MM.1S (cell line): ENCODE measurements at regions not wholly inside any gene's neighbourhood (a gene's known extent, or its start where the extent isn't known, plus 50 kb on each side); places are given as distances from the start of the nearest gene placed in this dataset.

Source experiments
- DNase-seq: peaks from one replicate; pipeline ENCODE4 v3.0.0-alpha.2; 2015
- H2AFZ ChIP-seq: fragments of 300-600 bp; sonication (generic); 2 replicates; pipeline ENCODE4 v1.6.0; 2016; ENCODE audit warnings: antibody characterized with exemption, low read length
- H3F3A ChIP-seq: fragments of 300-600 bp; sonication (generic); 2 replicates; pipeline ENCODE4 v1.6.1; 2016; ENCODE audit warnings: mild to moderate bottlenecking, antibody characterized with exemption, low read length, moderate library complexity, mixed read lengths; ENCODE audit not compliant: insufficient read depth
- H3K27ac ChIP-seq: fragments of 300-600 bp; sonication (generic); 2 replicates; pipeline ENCODE4 v1.5.1; 2016; ENCODE audit warnings: mild to moderate bottlenecking, low read length
- H3K27me3 ChIP-seq: fragments of 300-600 bp; sonication (generic); replicated peaks from 2 replicates; pipeline ENCODE4 v1.6.0; 2016; ENCODE audit warnings: low read length; ENCODE audit not compliant: insufficient read depth
- H3K36me3 ChIP-seq: fragments of 300-600 bp; sonication (generic); replicated peaks from 2 replicates; pipeline ENCODE4 v1.6.1; 2016; ENCODE audit warnings: mild to moderate bottlenecking, low read length, mixed read lengths; ENCODE audit not compliant: insufficient read depth
- H3K4me1 ChIP-seq: fragments of 300-600 bp; sonication (generic); 2 replicates; pipeline ENCODE4 v1.6.1; 2016; ENCODE audit warnings: low read length, mixed read lengths
- H3K4me2 ChIP-seq: fragments of 300-600 bp; sonication (generic); 2 replicates; pipeline ENCODE4 v1.6.0; 2016; ENCODE audit warnings: low read depth, low read length
- H3K4me3 ChIP-seq: fragments of 300-600 bp; sonication (generic); 2 replicates; pipeline ENCODE4 v1.5.1; 2016; ENCODE audit warnings: low read length, mixed read lengths
- H3K79me2 ChIP-seq: fragments of 300-600 bp; sonication (generic); 2 replicates; pipeline ENCODE4 v1.6.1; 2016; ENCODE audit warnings: mixed run types, low read length, mixed read lengths
- H3K9ac ChIP-seq: fragments of 300-600 bp; sonication (generic); 2 replicates; pipeline ENCODE4 v1.6.1; 2016; ENCODE audit warnings: low read length, mixed read lengths
- H3K9me2 ChIP-seq: fragments of 300-600 bp; sonication (generic); replicated peaks from 2 replicates; pipeline ENCODE4 v1.6.1; 2016; ENCODE audit warnings: mild to moderate bottlenecking, low read length, mixed read lengths; ENCODE audit not compliant: insufficient read depth
- H3K9me3 ChIP-seq: fragments of 300-600 bp; sonication (generic); replicated peaks from 2 replicates; pipeline ENCODE4 v1.6.1; 2016; ENCODE audit warnings: mild to moderate bottlenecking, low read length, mixed read lengths; ENCODE audit not compliant: insufficient read depth
- H4K20me1 ChIP-seq: fragments of 300-600 bp; sonication (generic); 2 replicates; pipeline ENCODE4 v1.6.1; 2016; ENCODE audit warnings: mild to moderate bottlenecking, low read length, moderate library complexity, mixed read lengths; ENCODE audit not compliant: insufficient read depth
- CTCF ChIP-seq: fragments of 300-600 bp; sonication (generic); IDR thresholded peaks from 2 replicates; pipeline ENCODE4 v1.5.1; 2016; ENCODE audit warnings: antibody characterized with exemption, low read length, mixed read lengths
- EZH2 ChIP-seq: fragments of 300-600 bp; sonication (generic); optimal IDR thresholded peaks from 2 replicates; pipeline ENCODE3; 2017; ENCODE audit warnings: low read depth, mild to moderate bottlenecking, antibody characterized with exemption, low read length, mixed read lengths
- EZH2phosphoT487 ChIP-seq: fragments of 300-600 bp; sonication (generic); IDR thresholded peaks from 2 replicates; pipeline ENCODE4 v1.6.1; 2018; ENCODE audit warnings: antibody characterized with exemption, low read length

GRCh38 chr1:82185084-82185483 lies 384.4 kb downstream of the ADGRL2 start:
- Histone ChIP-seq H3K4me2 (no peak overlapping the region), H3K27me3 (no peaks in the 10 kb centered on the region), H3F3A (no peaks in the 10 kb centered on the region), H2AFZ (no peak overlapping the region), H3K4me3 (no peak overlapping the region), H3K9me3 (no peaks in the 10 kb centered on the region), H3K27ac (no peak overlapping the region), H3K4me1 (no peaks in the 10 kb centered on the region), H3K79me2 (no peaks in the 10 kb centered on the region), H3K36me3 (no peaks in the 10 kb centered on the region), H4K20me1 (no peaks in the 10 kb centered on the region), H3K9me2 (no peaks in the 10 kb centered on the region), H3K9ac (no peak overlapping the region)
- DNase-seq = no peak
- TF ChIP-seq EZH2 (no peak), EZH2phosphoT487 (no peak), CTCF (no peak)

GRCh38 chr1:82181846-82182245 lies 381.1 kb downstream of the ADGRL2 start:
- no peak overlapping the region for H3K4me2 ChIP-seq
- no peaks in the 10 kb centered on the region for H3K36me3 ChIP-seq
- no peaks in the 10 kb centered on the region for H3K9me2 ChIP-seq
- H3K79me2 ChIP-seq = no peaks in the 10 kb centered on the region
- no peak overlapping the region for H3K27ac ChIP-seq
- no peaks in the 10 kb centered on the region for H3K9me3 ChIP-seq
- H3K9ac ChIP-seq = no peak overlapping the region
- H3K4me3 ChIP-seq = no peak overlapping the region
- H4K20me1 ChIP-seq = no peaks in the 10 kb centered on the region
- no peak overlapping the region for H2AFZ ChIP-seq
- no peak for TF ChIP-seq CTCF
- no peak for TF ChIP-seq EZH2
- TF ChIP-seq EZH2phosphoT487 = no peak
- DNase-seq = no peak
- no peaks in the 10 kb centered on the region for H3K27me3 ChIP-seq
- H3F3A ChIP-seq = no peaks in the 10 kb centered on the region
- no peaks in the 10 kb centered on the region for H3K4me1 ChIP-seq

GRCh38 chr1:82179131-82179530 lies 378.4 kb downstream of the ADGRL2 start:
- H3K79me2 ChIP-seq = no peaks in the 10 kb centered on the region
- no peak overlapping the region for H3K4me3 ChIP-seq
- no peaks in the 10 kb centered on the region for H3K9me3 ChIP-seq
- H3F3A ChIP-seq = no peaks in the 10 kb centered on the region
- H3K9me2 ChIP-seq = no peaks in the 10 kb centered on the region
- no peaks in the 10 kb centered on the region for H3K4me1 ChIP-seq
- no peaks in the 10 kb centered on the region for H4K20me1 ChIP-seq
- TF ChIP-seq EZH2 = no peak
- no peak for DNase-seq
- H2AFZ ChIP-seq = no peak overlapping the region
- no peak overlapping the region for H3K4me2 ChIP-seq
- no peak overlapping the region for H3K9ac ChIP-seq
- H3K36me3 ChIP-seq = no peaks in the 10 kb centered on the region
- H3K27ac ChIP-seq = no peak overlapping the region
- no peaks in the 10 kb centered on the region for H3K27me3 ChIP-seq

- H3F3A ChIP-seq = no peaks in the 10 kb centered on the region
- no peak overlapping the region for H3K27ac ChIP-seq
- H3K79me2 ChIP-seq = no peaks in the 10 kb centered on the region
- TF ChIP-seq EZH2phosphoT487 (no peak), CTCF (no peak), EZH2 (no peak)
- H3K4me2 ChIP-seq = no peak overlapping the region
- H3K9ac ChIP-seq = no peak overlapping the region
- no peak overlapping the region for H2AFZ ChIP-seq
- H3K9me2 ChIP-seq = no peaks in the 10 kb centered on the region
- no peak for DNase-seq
- H3K4me3 ChIP-seq = no peak overlapping the region
- H3K27me3 ChIP-seq = no peaks in the 10 kb centered on the region
- H3K36me3 ChIP-seq = no peaks in the 10 kb centered on the region
- H3K9me3 ChIP-seq = no peaks in the 10 kb centered on the region
- no peaks in the 10 kb centered on the region for H3K4me1 ChIP-seq
- H4K20me1 ChIP-seq = no peaks in the 10 kb centered on the region
Measured at GRCh38 chr1:82177192-82177591, 376.5 kb downstream of the ADGRL2 start.
